ENCODE measurements at regions not wholly inside any gene's neighbourhood (a gene's known extent, or its start where the extent isn't known, plus 50 kb on each side); places are given as distances from the start of the nearest gene placed in this dataset.

DNA sequence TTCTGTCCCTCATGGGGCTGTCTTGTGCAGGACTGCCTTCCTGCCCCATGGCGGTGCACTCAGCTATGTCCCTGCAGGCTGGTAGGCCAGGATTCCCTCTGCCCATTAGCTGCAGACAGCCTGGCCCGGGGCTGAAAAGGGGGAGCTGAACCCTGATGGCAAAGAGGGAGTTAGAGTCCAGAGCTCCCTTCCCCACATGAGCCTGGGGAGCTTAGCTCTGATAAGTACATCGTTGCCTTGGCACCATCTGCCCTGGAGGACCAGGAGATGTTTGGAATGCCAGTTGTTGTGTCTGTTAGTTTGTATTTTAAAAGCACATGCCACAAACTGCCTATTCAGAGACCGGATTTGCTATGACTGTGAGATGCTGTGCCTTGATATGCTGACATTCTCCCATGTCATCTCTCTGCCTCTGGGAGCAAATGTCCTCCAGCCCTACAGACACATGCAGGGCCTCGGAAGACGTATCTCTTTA is 65.1 kb upstream of the AFF3 start:
- TF ChIP-seq POLR2AphosphoS5 (IDR thresholded peaks at IDR 0.05) (no peak), POLR2A (IDR thresholded peaks at IDR 0.05) (no peak)
- TF ChIP-seq, protein P1, sequence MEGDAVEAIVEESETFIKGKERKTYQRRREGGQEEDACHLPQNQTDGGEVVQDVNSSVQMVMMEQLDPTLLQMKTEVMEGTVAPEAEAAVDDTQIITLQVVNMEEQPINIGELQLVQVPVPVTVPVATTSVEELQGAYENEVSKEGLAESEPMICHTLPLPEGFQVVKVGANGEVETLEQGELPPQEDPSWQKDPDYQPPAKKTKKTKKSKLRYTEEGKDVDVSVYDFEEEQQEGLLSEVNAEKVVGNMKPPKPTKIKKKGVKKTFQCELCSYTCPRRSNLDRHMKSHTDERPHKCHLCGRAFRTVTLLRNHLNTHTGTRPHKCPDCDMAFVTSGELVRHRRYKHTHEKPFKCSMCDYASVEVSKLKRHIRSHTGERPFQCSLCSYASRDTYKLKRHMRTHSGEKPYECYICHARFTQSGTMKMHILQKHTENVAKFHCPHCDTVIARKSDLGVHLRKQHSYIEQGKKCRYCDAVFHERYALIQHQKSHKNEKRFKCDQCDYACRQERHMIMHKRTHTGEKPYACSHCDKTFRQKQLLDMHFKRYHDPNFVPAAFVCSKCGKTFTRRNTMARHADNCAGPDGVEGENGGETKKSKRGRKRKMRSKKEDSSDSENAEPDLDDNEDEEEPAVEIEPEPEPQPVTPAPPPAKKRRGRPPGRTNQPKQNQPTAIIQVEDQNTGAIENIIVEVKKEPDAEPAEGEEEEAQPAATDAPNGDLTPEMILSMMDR (IDR thresholded peaks at IDR 0.05): no peak
- intact Hi-C loops (cut with DNase I; ENCODE audit: low total_unique reads): no loop called here
- Histone ChIP-seq H3K27ac (no peak overlapping the region), H3K4me1 (no peaks in the 10 kb centered on the region), H3K9me3 (no peaks in the 10 kb centered on the region), H3K27me3 (no peaks in the 10 kb centered on the region), H3K4me3 (no peak overlapping the region), H3K36me3 (no peaks in the 10 kb centered on the region)
- no peak for DNase-seq (ENCODE audit: low spot score in 2 of 2)

DNA sequence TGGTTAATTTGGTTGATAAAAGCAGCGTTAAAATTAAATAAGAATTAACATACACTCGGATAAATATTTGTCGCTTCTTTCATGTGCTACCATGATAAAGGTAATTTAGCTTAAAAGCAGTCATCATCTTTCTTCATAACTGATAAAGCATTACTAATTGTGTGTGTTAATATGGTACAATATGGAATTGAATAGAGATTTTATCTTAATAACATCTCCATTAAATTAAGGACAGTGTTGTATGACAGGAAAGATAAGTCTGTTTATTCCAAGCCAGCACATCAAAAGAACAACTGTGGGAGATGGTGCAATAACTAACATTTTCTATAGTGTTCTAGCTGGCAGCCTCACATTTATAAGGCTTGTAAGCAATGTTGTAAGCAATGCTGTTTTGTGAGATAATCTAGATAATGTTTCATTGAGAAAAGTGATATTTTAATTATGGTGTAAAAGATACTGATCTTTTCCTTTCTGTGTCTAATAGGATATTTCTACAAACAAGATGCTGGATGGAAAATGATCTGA is 64.4 kb upstream of the AFF3 start:
- Histone ChIP-seq H3K4me3 (no peak overlapping the region), H3K4me1 (no peaks in the 10 kb centered on the region), H3K27ac (no peak overlapping the region), H3K9me3 (no peaks in the 10 kb centered on the region), H3K27me3 (no peaks in the 10 kb centered on the region), H3K36me3 (no peaks in the 10 kb centered on the region)
- intact Hi-C loops (cut with DNase I; ENCODE audit: low total_unique reads): no loop called here
- TF ChIP-seq POLR2A (IDR thresholded peaks at IDR 0.05) (no peak), POLR2AphosphoS5 (IDR thresholded peaks at IDR 0.05) (no peak)
- TF ChIP-seq, protein P1 (IDR thresholded peaks at IDR 0.05): no peak
- DNase-seq (ENCODE audit: low spot score in 2 of 2): no peak

DNA sequence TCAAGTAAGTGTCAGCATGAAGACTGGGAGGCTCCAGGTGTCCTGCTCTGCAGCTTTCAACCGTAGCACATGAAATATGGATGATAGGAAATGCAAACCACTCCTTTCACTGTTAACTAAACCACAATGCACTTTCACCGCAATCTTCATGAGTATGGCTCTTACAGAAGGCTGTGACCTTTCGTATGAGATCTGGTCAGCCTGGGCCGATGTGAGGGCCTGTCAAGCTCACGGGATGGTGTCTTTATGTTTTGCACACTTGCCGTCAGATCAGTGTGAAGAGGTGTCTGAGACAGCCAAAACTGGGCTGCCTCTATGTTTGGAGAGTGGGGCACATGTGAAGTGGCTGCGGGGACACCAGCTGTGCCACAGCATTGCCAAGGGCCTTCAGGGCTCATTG is 62.8 kb upstream of the AFF3 start:
- H3K36me3 ChIP-seq: no peaks in the 10 kb centered on the region
- intact Hi-C loops (cut with DNase I; ENCODE audit: low total_unique reads): no loop called here
- H3K27me3 ChIP-seq: no peaks in the 10 kb centered on the region
- no peaks in the 10 kb centered on the region for H3K4me1 ChIP-seq
- no peak overlapping the region for H3K27ac ChIP-seq
- H3K4me3 ChIP-seq: no peak overlapping the region
- H3K9me3 ChIP-seq: no peaks in the 10 kb centered on the region
- TF ChIP-seq POLR2AphosphoS5 (IDR thresholded peaks at IDR 0.05) (no peak), POLR2A (IDR thresholded peaks at IDR 0.05) (no peak)
- TF ChIP-seq, protein P1 (IDR thresholded peaks at IDR 0.05): no peak
- no peak for DNase-seq (ENCODE audit: low spot score in 2 of 2)

DNA sequence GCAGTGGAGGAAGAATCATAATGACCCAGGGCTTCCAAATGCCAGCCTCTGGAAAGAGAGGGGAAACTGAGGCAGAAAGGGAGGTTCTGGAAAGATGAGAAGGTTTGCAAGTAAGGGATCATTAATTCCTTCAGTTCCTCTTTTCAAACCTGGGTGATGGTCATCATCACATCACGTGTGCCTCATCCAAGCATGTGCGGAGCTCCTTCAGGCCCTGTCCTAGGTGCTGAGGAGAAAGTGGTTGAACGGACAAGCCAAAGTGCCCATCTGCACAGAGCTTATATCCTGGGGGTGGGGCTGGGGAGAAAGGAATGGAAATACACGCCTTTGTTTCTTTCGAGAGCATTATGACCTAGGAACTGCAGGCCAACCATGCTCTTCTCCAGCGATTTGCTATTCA is 60.2 kb upstream of the AFF3 start:
- no peak for DNase-seq (ENCODE audit: low spot score in 2 of 2)
- peaks cover 4 to 6% of the 10 kb centered on the region in 2 donors for H3K4me1 ChIP-seq
- H3K36me3 ChIP-seq: no peaks in the 10 kb centered on the region
- H3K27me3 ChIP-seq: no peaks in the 10 kb centered on the region
- intact Hi-C loops (cut with DNase I; ENCODE audit: low total_unique reads): no loop called here
- no peak overlapping the region for H3K27ac ChIP-seq
- no peaks in the 10 kb centered on the region for H3K9me3 ChIP-seq
- TF ChIP-seq, protein P1 (IDR thresholded peaks at IDR 0.05): no peak
- no peak for TF ChIP-seq POLR2AphosphoS5 (IDR thresholded peaks at IDR 0.05)
- TF ChIP-seq POLR2A (IDR thresholded peaks at IDR 0.05): no peak
- H3K4me3 ChIP-seq: no peak overlapping the region

DNA sequence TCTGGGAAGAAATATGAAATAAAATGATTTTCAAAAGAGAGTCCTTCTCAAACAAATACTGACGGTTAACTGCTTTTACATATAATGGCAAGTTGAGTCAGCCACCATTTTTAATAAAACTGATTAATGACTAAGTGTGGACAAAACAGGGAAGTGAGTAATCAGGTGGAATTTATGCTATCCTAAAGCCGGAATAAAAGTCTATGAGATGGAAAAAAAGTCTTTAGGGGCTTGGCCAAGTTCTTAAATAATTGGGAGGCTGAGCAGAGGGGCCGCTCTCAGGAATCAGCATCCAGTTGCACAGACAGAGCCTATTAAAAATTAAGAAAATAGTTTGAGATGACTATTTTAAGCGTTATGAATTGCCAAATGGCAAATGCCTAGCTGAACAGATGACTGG is 58.6 kb upstream of the AFF3 start:
- no peaks in the 10 kb centered on the region for H3K27me3 ChIP-seq
- H3K9me3 ChIP-seq: no peaks in the 10 kb centered on the region
- peaks cover 4 to 13% of the 10 kb centered on the region in 2 donors for H3K4me1 ChIP-seq
- no peak overlapping the region for H3K4me3 ChIP-seq
- H3K36me3 ChIP-seq: no peaks in the 10 kb centered on the region
- DNase-seq (ENCODE audit: low spot score in 2 of 2): no peak
- TF ChIP-seq POLR2AphosphoS5 (IDR thresholded peaks at IDR 0.05) (no peak), POLR2A (IDR thresholded peaks at IDR 0.05) (no peak)
- TF ChIP-seq, protein P1 (IDR thresholded peaks at IDR 0.05): no peak
- H3K27ac ChIP-seq: no peak overlapping the region
- intact Hi-C loops (cut with DNase I; ENCODE audit: low total_unique reads): no loop called here

All from breast epithelium (tissue), 4 donors.